ENCODE measurements at regions not wholly inside any gene's neighbourhood (a gene's known extent, or its start where the extent isn't known, plus 50 kb on each side); places are given as distances from the start of the nearest gene placed in this dataset.

DNA sequence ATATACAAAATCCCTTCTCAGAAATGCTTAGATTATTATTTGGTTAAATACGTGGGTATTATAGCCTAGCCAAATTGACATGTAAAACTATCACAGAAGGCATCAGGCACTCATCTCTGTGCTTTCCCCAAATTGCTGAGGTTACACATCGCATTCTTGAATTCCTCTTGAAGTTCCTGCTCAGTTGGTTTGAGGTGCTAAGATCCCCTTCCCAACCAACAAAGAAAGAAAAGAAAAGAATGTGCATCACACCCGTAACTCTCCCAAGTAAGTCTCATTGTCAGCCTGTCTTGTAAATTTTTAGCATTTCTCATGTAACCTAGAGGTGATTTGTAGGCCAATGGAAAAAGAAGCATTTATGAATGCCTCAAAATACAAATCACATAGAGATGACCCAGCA, 539.2 kb upstream of the PRMT6 start:
- DNase-seq (ENCODE audit: low spot score): no peak
- intact Hi-C loops (cut with DNase I): no loop called here
- Histone ChIP-seq H3K4me1 (replicated peaks) (no peaks in the 10 kb centered on the region), H3K9me3 (no peaks in the 10 kb centered on the region), H3K27ac (no peak overlapping the region), H3K4me3 (no peak overlapping the region), H3K36me3 (no peaks in the 10 kb centered on the region), H3K27me3 (replicated peaks; ENCODE audit: insufficient read depth) (no peaks in the 10 kb centered on the region)
- no peak for TF ChIP-seq POLR2AphosphoS5 (IDR thresholded peaks at IDR 0.05)
- 59% methylated on average over 3 of the region's 3 CpGs for WGBS

DNA sequence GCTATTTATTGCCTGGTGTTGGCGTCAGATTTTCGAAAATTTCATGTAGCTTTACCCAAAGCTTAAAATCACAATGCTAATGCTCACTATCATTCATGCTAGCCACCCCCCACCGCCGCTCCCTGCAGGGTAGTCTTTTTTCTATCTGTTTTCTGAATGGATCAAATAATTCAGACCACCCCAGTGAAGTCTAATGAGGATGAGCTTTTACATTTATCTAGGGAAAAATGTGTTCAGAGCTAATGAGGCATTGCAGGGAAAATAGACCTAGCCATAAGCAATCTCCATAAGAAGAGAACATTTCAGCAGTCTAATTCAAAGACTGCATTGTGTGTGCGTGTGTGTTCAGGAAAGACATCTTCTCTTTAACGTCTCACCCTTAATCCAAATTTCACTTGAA, 533.0 kb upstream of the PRMT6 start:
- Histone ChIP-seq H3K9me3 (no peaks in the 10 kb centered on the region), H3K4me1 (replicated peaks) (no peaks in the 10 kb centered on the region), H3K27ac (no peak overlapping the region), H3K4me3 (no peak overlapping the region), H3K36me3 (no peaks in the 10 kb centered on the region), H3K27me3 (replicated peaks; ENCODE audit: insufficient read depth) (no peaks in the 10 kb centered on the region)
- DNase-seq (ENCODE audit: low spot score): no peak
- WGBS: 57% methylated on average over 6 of the region's 6 CpGs
- intact Hi-C loops (cut with DNase I): no loop called here
- TF ChIP-seq, protein P1, sequence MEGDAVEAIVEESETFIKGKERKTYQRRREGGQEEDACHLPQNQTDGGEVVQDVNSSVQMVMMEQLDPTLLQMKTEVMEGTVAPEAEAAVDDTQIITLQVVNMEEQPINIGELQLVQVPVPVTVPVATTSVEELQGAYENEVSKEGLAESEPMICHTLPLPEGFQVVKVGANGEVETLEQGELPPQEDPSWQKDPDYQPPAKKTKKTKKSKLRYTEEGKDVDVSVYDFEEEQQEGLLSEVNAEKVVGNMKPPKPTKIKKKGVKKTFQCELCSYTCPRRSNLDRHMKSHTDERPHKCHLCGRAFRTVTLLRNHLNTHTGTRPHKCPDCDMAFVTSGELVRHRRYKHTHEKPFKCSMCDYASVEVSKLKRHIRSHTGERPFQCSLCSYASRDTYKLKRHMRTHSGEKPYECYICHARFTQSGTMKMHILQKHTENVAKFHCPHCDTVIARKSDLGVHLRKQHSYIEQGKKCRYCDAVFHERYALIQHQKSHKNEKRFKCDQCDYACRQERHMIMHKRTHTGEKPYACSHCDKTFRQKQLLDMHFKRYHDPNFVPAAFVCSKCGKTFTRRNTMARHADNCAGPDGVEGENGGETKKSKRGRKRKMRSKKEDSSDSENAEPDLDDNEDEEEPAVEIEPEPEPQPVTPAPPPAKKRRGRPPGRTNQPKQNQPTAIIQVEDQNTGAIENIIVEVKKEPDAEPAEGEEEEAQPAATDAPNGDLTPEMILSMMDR (IDR thresholded peaks at IDR 0.05): no peak
- no peak for TF ChIP-seq POLR2A (IDR thresholded peaks at IDR 0.05)
- TF ChIP-seq POLR2AphosphoS5 (IDR thresholded peaks at IDR 0.05): no peak

DNA sequence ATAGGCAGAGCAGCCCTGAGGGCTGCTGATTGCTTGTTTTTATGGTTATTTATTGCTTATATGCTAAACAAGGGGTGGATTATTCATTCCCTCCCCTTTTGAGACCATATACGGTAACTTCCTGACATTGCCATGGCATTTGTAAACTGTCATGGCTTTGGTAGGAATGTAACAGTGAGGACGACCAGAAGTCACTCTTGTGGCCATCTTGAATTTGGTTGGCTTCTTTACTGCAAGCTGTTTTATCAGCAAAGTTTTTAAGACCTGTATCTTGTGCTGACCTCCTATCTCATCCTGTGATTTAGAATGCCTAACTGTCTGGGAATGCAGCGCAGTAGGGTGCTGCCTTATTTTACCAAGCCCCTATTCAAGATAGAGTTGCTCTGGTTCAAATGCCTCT, 531.8 kb upstream of the PRMT6 start:
- intact Hi-C loops (cut with DNase I): no loop called here
- H3K36me3 ChIP-seq: no peaks in the 10 kb centered on the region
- H3K9me3 ChIP-seq: no peaks in the 10 kb centered on the region
- 87% methylated on average over 3 of the region's 3 CpGs for WGBS
- no peaks in the 10 kb centered on the region for H3K4me1 ChIP-seq (replicated peaks)
- TF ChIP-seq POLR2A (IDR thresholded peaks at IDR 0.05) (no peak), POLR2AphosphoS5 (IDR thresholded peaks at IDR 0.05) (no peak)
- TF ChIP-seq, protein P1 (IDR thresholded peaks at IDR 0.05): no peak
- DNase-seq (ENCODE audit: low spot score): no peak
- no peak overlapping the region for H3K27ac ChIP-seq
- no peak overlapping the region for H3K4me3 ChIP-seq
- H3K27me3 ChIP-seq (replicated peaks; ENCODE audit: insufficient read depth): no peaks in the 10 kb centered on the region

DNA sequence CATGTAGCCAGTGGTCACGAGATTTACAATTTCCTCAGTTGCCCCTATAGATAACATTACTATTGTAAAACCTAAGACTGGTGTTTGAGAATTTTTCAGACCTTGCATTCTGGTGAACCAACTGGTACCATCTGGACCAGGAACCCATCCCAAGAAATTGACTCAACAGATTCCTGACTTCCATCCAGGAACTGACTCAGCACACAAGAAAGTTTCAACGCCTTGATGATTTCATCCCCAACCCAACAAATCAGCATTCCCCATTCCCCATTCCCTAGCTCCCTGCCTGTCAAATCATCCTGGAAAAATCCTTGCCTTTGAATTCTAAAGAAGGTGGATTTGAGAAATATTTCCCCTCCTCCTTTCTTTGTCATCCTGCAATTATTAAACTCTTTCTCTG, 529.8 kb upstream of the PRMT6 start:
- intact Hi-C loops (cut with DNase I): no loop called here
- Histone ChIP-seq H3K9me3 (no peaks in the 10 kb centered on the region), H3K36me3 (no peaks in the 10 kb centered on the region), H3K27ac (no peak overlapping the region), H3K27me3 (replicated peaks; ENCODE audit: insufficient read depth) (no peaks in the 10 kb centered on the region), H3K4me1 (replicated peaks) (no peaks in the 10 kb centered on the region), H3K4me3 (no peak overlapping the region)
- DNase-seq (ENCODE audit: low spot score): no peak
- TF ChIP-seq POLR2A (IDR thresholded peaks at IDR 0.05) (no peak), POLR2AphosphoS5 (IDR thresholded peaks at IDR 0.05) (no peak)
- TF ChIP-seq, protein P1 (IDR thresholded peaks at IDR 0.05): no peak
- WGBS: 84% methylated on average over 2 of the region's 2 CpGs

DNA sequence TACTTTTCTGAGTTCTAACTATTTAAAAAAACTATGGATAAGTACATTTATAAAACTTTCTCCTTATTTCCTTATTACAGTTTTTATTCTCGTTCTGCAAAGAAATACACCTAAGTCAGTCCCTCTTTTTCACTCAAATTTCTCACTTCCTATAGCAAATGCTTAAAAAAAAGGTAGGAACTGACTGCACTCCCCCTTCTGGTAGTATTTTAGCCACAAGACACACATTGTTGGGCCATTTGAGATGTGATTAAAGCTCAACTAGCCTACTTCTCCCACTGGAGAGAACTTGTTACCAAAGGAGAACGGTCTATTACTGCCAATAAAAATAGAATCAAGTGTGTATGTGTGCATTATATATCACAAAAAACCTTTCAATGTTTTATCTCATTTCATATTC, 521.9 kb upstream of the PRMT6 start:
- Histone ChIP-seq H3K36me3 (no peaks in the 10 kb centered on the region), H3K4me3 (no peak overlapping the region), H3K27ac (no peak overlapping the region), H3K9me3 (no peaks in the 10 kb centered on the region), H3K4me1 (replicated peaks) (no peaks in the 10 kb centered on the region), H3K27me3 (replicated peaks; ENCODE audit: insufficient read depth) (no peaks in the 10 kb centered on the region)
- intact Hi-C loops (cut with DNase I): no loop called here
- TF ChIP-seq POLR2A (IDR thresholded peaks at IDR 0.05) (no peak), POLR2AphosphoS5 (IDR thresholded peaks at IDR 0.05) (no peak)
- TF ChIP-seq, protein P1 (IDR thresholded peaks at IDR 0.05): no peak
- DNase-seq (ENCODE audit: low spot score): no peak
- WGBS: 67% methylated on average over 2 of the region's 2 CpGs
